HL-60 (cell line): ENCODE measurements at regions not wholly inside any gene's neighbourhood (a gene's known extent, or its start where the extent isn't known, plus 50 kb on each side); places are given as distances from the start of the nearest gene placed in this dataset.

ENCODE experiments used
- DNase-seq, 2 experiments: peaks; one replicate each; pipeline ENCODE4 v3.0.0-alpha.2; 2010 to 2020; ENCODE audit warnings: low read depth in 1 of 2, low spot score in 1 of 2
- H3K27ac ChIP-seq: fragments of 250-450 bp; sonication (Bioruptor Pico); replicated peaks from 2 replicates; pipeline ENCODE4 v1.5.1; 2020; ENCODE audit warnings: mild to moderate bottlenecking, moderate library complexity
- H3K27me3 ChIP-seq: fragments of 250-450 bp; sonication (Bioruptor Pico); 2 replicates; pipeline ENCODE4 v1.5.1; 2021; ENCODE audit warnings: mild to moderate bottlenecking, moderate library complexity; ENCODE audit not compliant: insufficient read depth, poor library complexity, severe bottlenecking
- H3K4me3 ChIP-seq: replicated peaks from 2 replicates; pipeline ENCODE4 v1.5.1; 2011; ENCODE audit warnings: mild to moderate bottlenecking, control low read depth, low read length; ENCODE audit not compliant: insufficient read depth
- GABPA ChIP-seq: IDR thresholded peaks from 2 replicates; pipeline ENCODE4 v1.6.1; 2012; ENCODE audit warnings: low read depth
- POLR2AphosphoS5 ChIP-seq: IDR thresholded peaks from 2 replicates; pipeline ENCODE4 v1.6.1; 2012; ENCODE audit warnings: low read depth
- SPI1 ChIP-seq: IDR thresholded peaks from 2 replicates; pipeline ENCODE4 v1.6.1; 2012; ENCODE audit warnings: low read depth, mild to moderate bottlenecking, borderline replicate concordance
- TF ChIP-seq, protein P1 (sequence below): IDR thresholded peaks from 2 replicates; pipeline ENCODE4 v1.6.1; 2012; ENCODE audit warnings: low read depth; ENCODE audit not compliant: insufficient replicate concordance
- TF ChIP-seq, protein P2 (sequence below): IDR thresholded peaks from one replicate; pipeline ENCODE4 v1.5.1; 2011; ENCODE audit warnings: low read length, control low read depth, inconsistent platforms; ENCODE audit not compliant: insufficient read depth

DNA sequence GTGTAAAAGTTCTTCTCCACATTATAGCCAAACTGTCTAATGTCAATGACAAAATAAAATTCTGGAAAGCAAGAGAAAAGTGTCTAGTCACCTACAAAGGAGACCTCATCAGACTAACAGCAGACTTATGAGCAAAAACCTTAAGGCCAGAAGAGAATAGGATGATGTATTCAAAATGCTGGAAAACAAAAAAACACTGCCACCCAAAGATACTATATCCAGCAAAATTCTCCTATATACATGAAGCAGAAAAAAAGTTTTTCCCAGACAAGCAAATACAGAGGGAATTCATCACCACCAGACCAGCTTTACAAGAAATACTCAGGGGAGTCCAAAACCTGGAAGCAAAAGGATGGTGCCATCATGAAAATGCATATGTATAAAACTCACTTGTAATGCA lies 755.6 kb upstream of the CITED2 start:
- Histone ChIP-seq H3K27me3 (no peaks in the 10 kb centered on the region), H3K27ac (no peak overlapping the region), H3K4me3 (no peak overlapping the region)
- TF ChIP-seq POLR2AphosphoS5 (no peak), GABPA (no peak), SPI1 (no peak)
- TF ChIP-seq, protein P1, sequence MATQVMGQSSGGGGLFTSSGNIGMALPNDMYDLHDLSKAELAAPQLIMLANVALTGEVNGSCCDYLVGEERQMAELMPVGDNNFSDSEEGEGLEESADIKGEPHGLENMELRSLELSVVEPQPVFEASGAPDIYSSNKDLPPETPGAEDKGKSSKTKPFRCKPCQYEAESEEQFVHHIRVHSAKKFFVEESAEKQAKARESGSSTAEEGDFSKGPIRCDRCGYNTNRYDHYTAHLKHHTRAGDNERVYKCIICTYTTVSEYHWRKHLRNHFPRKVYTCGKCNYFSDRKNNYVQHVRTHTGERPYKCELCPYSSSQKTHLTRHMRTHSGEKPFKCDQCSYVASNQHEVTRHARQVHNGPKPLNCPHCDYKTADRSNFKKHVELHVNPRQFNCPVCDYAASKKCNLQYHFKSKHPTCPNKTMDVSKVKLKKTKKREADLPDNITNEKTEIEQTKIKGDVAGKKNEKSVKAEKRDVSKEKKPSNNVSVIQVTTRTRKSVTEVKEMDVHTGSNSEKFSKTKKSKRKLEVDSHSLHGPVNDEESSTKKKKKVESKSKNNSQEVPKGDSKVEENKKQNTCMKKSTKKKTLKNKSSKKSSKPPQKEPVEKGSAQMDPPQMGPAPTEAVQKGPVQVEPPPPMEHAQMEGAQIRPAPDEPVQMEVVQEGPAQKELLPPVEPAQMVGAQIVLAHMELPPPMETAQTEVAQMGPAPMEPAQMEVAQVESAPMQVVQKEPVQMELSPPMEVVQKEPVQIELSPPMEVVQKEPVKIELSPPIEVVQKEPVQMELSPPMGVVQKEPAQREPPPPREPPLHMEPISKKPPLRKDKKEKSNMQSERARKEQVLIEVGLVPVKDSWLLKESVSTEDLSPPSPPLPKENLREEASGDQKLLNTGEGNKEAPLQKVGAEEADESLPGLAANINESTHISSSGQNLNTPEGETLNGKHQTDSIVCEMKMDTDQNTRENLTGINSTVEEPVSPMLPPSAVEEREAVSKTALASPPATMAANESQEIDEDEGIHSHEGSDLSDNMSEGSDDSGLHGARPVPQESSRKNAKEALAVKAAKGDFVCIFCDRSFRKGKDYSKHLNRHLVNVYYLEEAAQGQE, result no peak
- TF ChIP-seq, protein P2, sequence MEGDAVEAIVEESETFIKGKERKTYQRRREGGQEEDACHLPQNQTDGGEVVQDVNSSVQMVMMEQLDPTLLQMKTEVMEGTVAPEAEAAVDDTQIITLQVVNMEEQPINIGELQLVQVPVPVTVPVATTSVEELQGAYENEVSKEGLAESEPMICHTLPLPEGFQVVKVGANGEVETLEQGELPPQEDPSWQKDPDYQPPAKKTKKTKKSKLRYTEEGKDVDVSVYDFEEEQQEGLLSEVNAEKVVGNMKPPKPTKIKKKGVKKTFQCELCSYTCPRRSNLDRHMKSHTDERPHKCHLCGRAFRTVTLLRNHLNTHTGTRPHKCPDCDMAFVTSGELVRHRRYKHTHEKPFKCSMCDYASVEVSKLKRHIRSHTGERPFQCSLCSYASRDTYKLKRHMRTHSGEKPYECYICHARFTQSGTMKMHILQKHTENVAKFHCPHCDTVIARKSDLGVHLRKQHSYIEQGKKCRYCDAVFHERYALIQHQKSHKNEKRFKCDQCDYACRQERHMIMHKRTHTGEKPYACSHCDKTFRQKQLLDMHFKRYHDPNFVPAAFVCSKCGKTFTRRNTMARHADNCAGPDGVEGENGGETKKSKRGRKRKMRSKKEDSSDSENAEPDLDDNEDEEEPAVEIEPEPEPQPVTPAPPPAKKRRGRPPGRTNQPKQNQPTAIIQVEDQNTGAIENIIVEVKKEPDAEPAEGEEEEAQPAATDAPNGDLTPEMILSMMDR, result no peak
- no peak for DNase-seq

DNA sequence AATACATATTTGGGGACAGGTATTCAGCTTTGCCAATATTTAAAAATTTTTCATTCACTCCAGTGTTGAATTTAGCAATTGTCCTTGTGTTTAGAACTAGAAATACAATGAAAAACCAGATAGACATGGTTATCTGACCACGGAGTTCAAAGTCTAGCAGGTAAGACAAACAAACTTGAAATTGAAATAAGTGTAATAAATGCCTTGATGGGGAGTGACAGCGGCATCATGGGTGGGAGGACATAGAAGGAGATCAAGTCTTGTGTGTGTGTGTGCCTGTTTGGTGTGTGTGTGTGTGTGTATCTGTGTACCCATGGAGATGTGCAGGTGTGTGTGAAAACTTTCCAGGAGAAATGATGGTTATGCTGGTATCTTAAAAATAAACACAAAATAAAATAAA lies 750.0 kb upstream of the CITED2 start:
- H3K4me3 ChIP-seq, result no peak overlapping the region
- no peaks in the 10 kb centered on the region for H3K27me3 ChIP-seq
- TF ChIP-seq, protein P2, result no peak
- TF ChIP-seq POLR2AphosphoS5 (no peak), SPI1 (no peak), GABPA (no peak)
- TF ChIP-seq, protein P1, result no peak
- DNase-seq, result no peak
- H3K27ac ChIP-seq, result no peak overlapping the region

DNA sequence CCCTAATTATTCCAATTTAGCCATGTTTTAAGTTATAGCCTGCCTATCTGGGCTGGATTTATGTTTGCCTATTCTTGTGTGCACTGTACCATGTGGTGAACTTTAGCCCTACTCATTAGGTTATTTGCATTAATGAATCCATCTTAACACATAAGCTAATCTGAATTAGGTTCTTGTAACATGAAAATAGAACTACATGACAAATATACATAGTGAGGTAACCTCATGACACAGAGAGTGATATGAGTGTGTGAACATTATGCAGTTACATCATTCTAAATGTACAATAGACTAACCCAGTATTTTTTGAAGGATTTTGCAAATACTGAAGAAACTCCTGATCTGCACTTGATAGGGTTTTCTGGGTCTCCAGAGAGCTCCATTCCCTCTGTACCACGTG lies 733.7 kb upstream of the CITED2 start:
- no peak overlapping the region for H3K4me3 ChIP-seq
- no peaks in the 10 kb centered on the region for H3K27me3 ChIP-seq
- H3K27ac ChIP-seq, result no peak overlapping the region
- no peak for DNase-seq
- no peak for TF ChIP-seq POLR2AphosphoS5
- TF ChIP-seq GABPA, result no peak
- TF ChIP-seq SPI1, result no peak
- TF ChIP-seq, protein P2, result no peak
- TF ChIP-seq, protein P1, result no peak
